Stomach (tissue), 8 donors: ENCODE measurements at regions not wholly inside any gene's neighbourhood (a gene's known extent, or its start where the extent isn't known, plus 50 kb on each side); places are given as distances from the start of the nearest gene placed in this dataset.

Experiments
- DNase-seq, 2 donors: peaks; one replicate each; pipeline versions ENCODE4 v3.0.0 to v3.0.0-alpha.2; 2013 to 2019
- H3K27ac ChIP-seq, 5 donors: fragments of 200-600 bp in 4 of 5; sonication (generic) in 4 of 5; one replicate each; pipeline ENCODE4 v1.5.1; 2013 to 2019; ENCODE audit warnings: mild to moderate bottlenecking in 1 of 5, moderate library complexity in 1 of 5
- H3K27me3 ChIP-seq, 3 donors: fragments of 200-600 bp; sonication (generic); one replicate each; pipeline ENCODE4 v1.5.1; 2017 to 2019; ENCODE audit warnings: mixed run types in 1 of 3
- H3K36me3 ChIP-seq, 4 donors: fragments of 200-600 bp; sonication (generic); 1 replicate in 3 of 4; 2 replicates in 1 of 4; pipeline ENCODE4 v1.5.1; 2016 to 2019
- H3K4me1 ChIP-seq, 4 donors: fragments of 200-600 bp; sonication (generic); one replicate each; pipeline ENCODE4 v1.5.1; 2016 to 2019
- H3K4me3 ChIP-seq, 4 donors: fragments of 200-600 bp; sonication (generic) in 3 of 4; one replicate each; pipeline ENCODE4 v1.5.1; 2016 to 2019; ENCODE audit warnings: mild to moderate bottlenecking in 1 of 4
- H3K9me3 ChIP-seq, 4 donors: fragments of 200-600 bp; sonication (generic); one replicate each; pipeline ENCODE4 v1.5.1; 2016 to 2019
- CTCF ChIP-seq, 7 experiments: fragments of 450-650 bp in 4 of 7; fragments of 200-600 bp in 3 of 7; sonication (generic) in 3 of 7; IDR thresholded peaks; one replicate each; pipeline ENCODE4 v1.5.1; 2016 to 2019; ENCODE audit warnings: antibody characterized with exemption in 7 of 7, control low read depth in 2 of 7, mild to moderate bottlenecking in 1 of 7
- EP300 ChIP-seq: sonication (generic); formaldehyde crosslinking; IDR thresholded peaks from one replicate; pipeline ENCODE4 v1.6.1; 2017; ENCODE audit warnings: antibody characterized with exemption
- POLR2A ChIP-seq, 4 donors: fragments of 450-650 bp; IDR thresholded peaks; one replicate each; pipeline ENCODE4 v1.6.1; 2016; ENCODE audit warnings: antibody characterized with exemption in 4 of 4, control low read depth in 2 of 4, mild to moderate bottlenecking in 1 of 4, moderate library complexity in 1 of 4
- POLR2AphosphoS5 ChIP-seq, 3 donors: sonication (generic); formaldehyde crosslinking; IDR thresholded peaks; one replicate each; pipeline ENCODE4 v1.6.1; 2016; ENCODE audit warnings: antibody characterized with exemption in 3 of 3
- WGBS, 5 donors: extraction: QIAGEN DNeasy Blood & Tissue Kit in 3 of 5; methylation state at CpG; one replicate each; pipeline versions ENCODE4 v1.1.5 to v1.1.7; 2013 to 2018; 5-methylcytosine and 5-hydroxymethylcytosine counted together
- intact Hi-C: fragments of 100-400 bp; cut with DNase I; formaldehyde crosslinking; loops from one replicate; pipeline ENCODE4 v1.15.1; 2023; ENCODE audit warnings: low total_unique reads
- donor health status: healthy with polysubstance abuse.
- donor health status: Bipolar disorder and iron deficiency.
- donor health status: healthy.

- no peak for TF ChIP-seq POLR2AphosphoS5 (IDR thresholded peaks at IDR 0.05)
- TF ChIP-seq POLR2A (IDR thresholded peaks at IDR 0.05): no peak
- no peak for TF ChIP-seq CTCF (IDR thresholded peaks at IDR 0.05)
- no peak for TF ChIP-seq EP300
- Histone ChIP-seq H3K27me3 (no peaks in the 10 kb centered on the region), H3K27ac (no peak overlapping the region), H3K36me3 (no peaks in the 10 kb centered on the region), H3K9me3 (no peaks in the 10 kb centered on the region), H3K4me1 (no peaks in the 10 kb centered on the region), H3K4me3 (no peak overlapping the region)
- 84 to 90% (median 86%) methylated on average over 9 of the region's 9 CpGs for WGBS, 5 donors
- intact Hi-C loops: no loop called here
- no peak for DNase-seq
Observed at GRCh38 chr11:70779433-70780245, 381.3 kb downstream of the CTTN start.

GRCh38 chr11:70780246-70780535, 381.9 kb downstream of the CTTN start:
- WGBS, 5 donors: 63 to 88% (median 68%) methylated on average over 1 of the region's 1 CpG
- Histone ChIP-seq H3K27ac (no peak overlapping the region), H3K4me3 (no peak overlapping the region), H3K27me3 (no peaks in the 10 kb centered on the region), H3K9me3 (no peaks in the 10 kb centered on the region), H3K36me3 (no peaks in the 10 kb centered on the region), H3K4me1 (no peaks in the 10 kb centered on the region)
- TF ChIP-seq CTCF (IDR thresholded peaks at IDR 0.05): no peak
- no peak for TF ChIP-seq POLR2A (IDR thresholded peaks at IDR 0.05)
- TF ChIP-seq EP300: no peak
- TF ChIP-seq POLR2AphosphoS5 (IDR thresholded peaks at IDR 0.05): no peak
- DNase-seq: no peak
- intact Hi-C loops: no loop called here

GRCh38 chr11:70782401-70782913, 384.1 kb downstream of the CTTN start:
- Histone ChIP-seq H3K36me3 (no peaks in the 10 kb centered on the region), H3K27me3 (no peaks in the 10 kb centered on the region), H3K9me3 (no peaks in the 10 kb centered on the region), H3K4me3 (no peak overlapping the region), H3K4me1 (no peaks in the 10 kb centered on the region), H3K27ac (no peak overlapping the region)
- WGBS, 5 donors: 80 to 88% (median 83%) methylated on average over 16 of the region's 16 CpGs
- intact Hi-C loops: no loop called here
- TF ChIP-seq POLR2AphosphoS5 (IDR thresholded peaks at IDR 0.05) (no peak), POLR2A (IDR thresholded peaks at IDR 0.05) (no peak), EP300 (no peak), CTCF (IDR thresholded peaks at IDR 0.05) (no peak)
- DNase-seq: no peak

GRCh38 chr11:70783356-70783755, 385.0 kb downstream of the CTTN start:
- Histone ChIP-seq H3K4me1 (no peaks in the 10 kb centered on the region), H3K27ac (no peak overlapping the region), H3K9me3 (no peaks in the 10 kb centered on the region), H3K27me3 (no peaks in the 10 kb centered on the region), H3K36me3 (peaks cover 0 to 5% (median 0%) of the 10 kb centered on the region in 4 donors), H3K4me3 (no peak overlapping the region)
- no peak for TF ChIP-seq EP300
- TF ChIP-seq CTCF (IDR thresholded peaks at IDR 0.05): no peak
- no peak for TF ChIP-seq POLR2AphosphoS5 (IDR thresholded peaks at IDR 0.05)
- TF ChIP-seq POLR2A (IDR thresholded peaks at IDR 0.05): no peak
- WGBS, 5 donors: 63 to 78% (median 73%) methylated on average over 11 of the region's 11 CpGs
- intact Hi-C loops: no loop called here
- DNase-seq: no peak
